Mesendoderm (in vitro differentiated cells): ENCODE measurements at regions not wholly inside any gene's neighbourhood (a gene's known extent, or its start where the extent isn't known, plus 50 kb on each side); places are given as distances from the start of the nearest gene placed in this dataset.

ENCODE experiments used
- DNase-seq: peaks from one replicate; pipeline ENCODE4 v3.0.0; 2013
- H2AK5ac ChIP-seq: 2 replicates; pipeline ENCODE4 v1.6.1; 2013; ENCODE audit warnings: low read length, inconsistent platforms
- H2BK120ac ChIP-seq: 2 replicates; pipeline ENCODE4 v1.6.1; 2013; ENCODE audit warnings: low read depth, mild to moderate bottlenecking, low read length, moderate library complexity, mixed read lengths
- H2BK15ac ChIP-seq: replicated peaks from 2 replicates; pipeline ENCODE4 v1.6.1; 2013; ENCODE audit warnings: low read depth, mild to moderate bottlenecking, moderate library complexity
- H2BK5ac ChIP-seq: 2 replicates; pipeline ENCODE4 v1.6.1; 2013; ENCODE audit warnings: low read length, inconsistent platforms
- H3K18ac ChIP-seq: 2 replicates; pipeline ENCODE4 v1.6.1; 2013; ENCODE audit warnings: mild to moderate bottlenecking, low read length, mixed read lengths
- H3K23ac ChIP-seq: one replicate; pipeline ENCODE4 v1.6.1; 2013; ENCODE audit warnings: low read length
- H3K27ac ChIP-seq: 2 replicates; pipeline ENCODE4 v1.5.1; 2013; ENCODE audit warnings: low read depth, mild to moderate bottlenecking, inconsistent platforms, low read length, moderate library complexity
- H3K27me3 ChIP-seq: 2 replicates; pipeline ENCODE4 v1.6.1; 2013; ENCODE audit warnings: low read length, control low read depth, mild to moderate bottlenecking, inconsistent platforms; ENCODE audit not compliant: insufficient read depth, poor library complexity
- H3K36me3 ChIP-seq: 2 replicates; pipeline ENCODE4 v1.6.1; 2013; ENCODE audit warnings: low read length, inconsistent platforms; ENCODE audit not compliant: control insufficient read depth, insufficient read depth
- H3K4ac ChIP-seq: one replicate; pipeline ENCODE4 v1.6.1; 2013; ENCODE audit warnings: low read depth, mild to moderate bottlenecking, low read length, moderate library complexity
- H3K4me1 ChIP-seq: 2 replicates; pipeline ENCODE4 v1.6.1; 2013; ENCODE audit warnings: low read depth, low read length, inconsistent platforms; ENCODE audit not compliant: control insufficient read depth
- H3K4me2 ChIP-seq: 2 replicates; pipeline ENCODE4 v1.6.1; 2013; ENCODE audit warnings: low read length
- H3K4me3 ChIP-seq: 2 replicates; pipeline ENCODE4 v1.5.1; 2013; ENCODE audit warnings: mild to moderate bottlenecking, low read length
- H3K56ac ChIP-seq: one replicate; pipeline ENCODE4 v1.6.1; 2013; ENCODE audit warnings: low read length
- H3K79me1 ChIP-seq: 2 replicates; pipeline ENCODE4 v1.6.1; 2013; ENCODE audit warnings: low read length, inconsistent platforms
- H3K79me2 ChIP-seq: 2 replicates; pipeline ENCODE4 v1.6.1; 2013; ENCODE audit warnings: mild to moderate bottlenecking, low read length; ENCODE audit not compliant: control insufficient read depth, insufficient read depth
- H3K9ac ChIP-seq: 2 replicates; pipeline ENCODE4 v1.6.1; 2013; ENCODE audit warnings: low read length, inconsistent platforms
- H4K5ac ChIP-seq: one replicate; pipeline ENCODE4 v1.6.1; 2013; ENCODE audit warnings: low read length
- H4K8ac ChIP-seq: one replicate; pipeline ENCODE4 v1.6.1; 2013; ENCODE audit warnings: low read depth, mild to moderate bottlenecking, control low read depth, low read length, moderate library complexity
- WGBS: extraction: QIAGEN DNeasy Blood & Tissue Kit; methylation state at CpG from one replicate; pipeline ENCODE4 v1.1.7; 2013; ENCODE audit warnings: low lambda C conversion rate, missing lambda C conversion rate; ENCODE audit not compliant: insufficient coverage; ENCODE audit errors: extremely low coverage; 5-methylcytosine and 5-hydroxymethylcytosine counted together

DNA sequence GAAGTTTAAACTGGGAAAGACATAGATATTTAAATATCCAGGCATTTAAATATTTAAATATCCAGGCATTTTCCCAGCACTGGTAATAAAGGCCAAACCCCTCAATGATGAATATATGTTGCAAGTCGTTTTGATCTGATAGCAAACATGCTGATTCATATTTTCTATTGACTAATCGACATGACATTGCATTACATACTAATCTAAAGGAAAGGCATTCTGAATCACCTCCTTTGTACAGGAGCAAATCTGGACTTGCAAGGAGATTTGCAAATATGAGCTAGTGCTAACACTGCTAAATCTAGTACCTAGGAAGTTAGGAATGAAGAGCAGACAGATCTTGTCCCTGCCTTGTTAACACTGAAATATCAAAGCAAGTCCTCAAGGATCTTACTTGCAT is 207.3 kb downstream of the SLC7A11 start:
- Histone ChIP-seq H3K4me1 (no peaks in the 10 kb centered on the region), H3K27me3 (no peaks in the 10 kb centered on the region), H4K8ac (no peak overlapping the region), H3K4ac (no peak overlapping the region), H3K23ac (no peak overlapping the region), H2BK15ac (no peak overlapping the region), H4K5ac (no peak overlapping the region), H2AK5ac (no peak overlapping the region), H3K36me3 (no peaks in the 10 kb centered on the region), H3K9ac (no peak overlapping the region), H3K56ac (no peak overlapping the region), H3K79me2 (no peaks in the 10 kb centered on the region), H2BK5ac (no peak overlapping the region), H3K4me2 (no peak overlapping the region), H3K27ac (no peak overlapping the region), H3K79me1 (no peaks in the 10 kb centered on the region), H3K4me3 (no peak overlapping the region), H2BK120ac (no peak overlapping the region), H3K18ac (no peak overlapping the region)
- no peak for DNase-seq
- no CpG with 5 or more reads among the region's 2 CpGs for WGBS

- no peaks in the 10 kb centered on the region for H3K36me3 ChIP-seq
- H3K79me2 ChIP-seq, result no peaks in the 10 kb centered on the region
- H3K23ac ChIP-seq, result no peak overlapping the region
- no peak for DNase-seq
- H3K27me3 ChIP-seq, result no peaks in the 10 kb centered on the region
- no peak overlapping the region for H3K27ac ChIP-seq
- no peak overlapping the region for H2BK15ac ChIP-seq
- no peak overlapping the region for H3K4ac ChIP-seq
- no peak overlapping the region for H3K18ac ChIP-seq
- no peak overlapping the region for H4K8ac ChIP-seq
- no peaks in the 10 kb centered on the region for H3K79me1 ChIP-seq
- H3K4me2 ChIP-seq, result no peak overlapping the region
- no peaks in the 10 kb centered on the region for H3K4me1 ChIP-seq
- H2BK120ac ChIP-seq, result no peak overlapping the region
- no peak overlapping the region for H4K5ac ChIP-seq
- no peak overlapping the region for H3K9ac ChIP-seq
- H3K56ac ChIP-seq, result no peak overlapping the region
- H2AK5ac ChIP-seq, result no peak overlapping the region
- H2BK5ac ChIP-seq, result no peak overlapping the region
- no peak overlapping the region for H3K4me3 ChIP-seq
These were observed 209.9 kb downstream of the SLC7A11 start for GRCh38 chr4:138032222-138032621.

DNA sequence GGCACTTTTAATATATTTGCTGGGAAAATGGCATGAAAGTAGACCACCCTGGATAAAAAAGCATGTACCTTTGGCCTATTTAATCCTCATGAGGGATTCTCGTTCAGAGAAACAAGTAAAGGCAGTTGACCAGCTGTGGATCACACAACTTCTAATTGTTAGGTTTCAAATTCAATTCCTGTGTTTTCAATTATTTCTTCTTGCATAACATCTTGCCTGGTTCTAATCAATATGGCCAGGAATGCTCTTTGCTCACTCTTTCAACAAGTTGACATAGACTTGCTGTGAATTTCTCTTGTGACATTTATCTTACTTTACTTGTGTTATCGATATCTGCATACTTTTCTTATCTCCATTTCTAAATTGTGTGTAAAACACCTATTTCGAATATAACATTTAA is 211.8 kb downstream of the SLC7A11 start:
- Histone ChIP-seq H2BK15ac (no peak overlapping the region), H2BK5ac (no peak overlapping the region), H3K4me1 (no peaks in the 10 kb centered on the region), H3K79me1 (no peaks in the 10 kb centered on the region), H4K5ac (no peak overlapping the region), H3K4me3 (no peak overlapping the region), H3K23ac (no peak overlapping the region), H3K9ac (no peak overlapping the region), H3K56ac (no peak overlapping the region), H2BK120ac (no peak overlapping the region), H4K8ac (no peak overlapping the region), H3K4ac (no peak overlapping the region), H3K27ac (no peak overlapping the region), H3K27me3 (no peaks in the 10 kb centered on the region), H3K79me2 (no peaks in the 10 kb centered on the region), H2AK5ac (no peak overlapping the region), H3K4me2 (no peak overlapping the region), H3K18ac (no peak overlapping the region), H3K36me3 (no peaks in the 10 kb centered on the region)
- no peak for DNase-seq
- 100% methylated on average over 2 of the region's 3 CpGs for WGBS

- Histone ChIP-seq H4K5ac (no peak overlapping the region), H3K79me1 (no peaks in the 10 kb centered on the region), H2BK15ac (no peak overlapping the region), H2AK5ac (no peak overlapping the region), H3K4me3 (no peak overlapping the region), H3K4me2 (no peak overlapping the region), H3K9ac (no peak overlapping the region), H3K27ac (no peak overlapping the region), H3K36me3 (no peaks in the 10 kb centered on the region), H2BK120ac (peak overlapping the region; percentile 21), H4K8ac (no peak overlapping the region), H3K4ac (no peak overlapping the region), H3K4me1 (no peaks in the 10 kb centered on the region), H2BK5ac (no peak overlapping the region), H3K56ac (no peak overlapping the region), H3K23ac (no peak overlapping the region), H3K27me3 (no peaks in the 10 kb centered on the region), H3K79me2 (no peaks in the 10 kb centered on the region), H3K18ac (no peak overlapping the region)
- WGBS, result no CpG with 5 or more reads among the region's 1 CpG
- no peak for DNase-seq
These were observed 213.2 kb downstream of the SLC7A11 start for GRCh38 chr4:138028923-138029322.

DNA sequence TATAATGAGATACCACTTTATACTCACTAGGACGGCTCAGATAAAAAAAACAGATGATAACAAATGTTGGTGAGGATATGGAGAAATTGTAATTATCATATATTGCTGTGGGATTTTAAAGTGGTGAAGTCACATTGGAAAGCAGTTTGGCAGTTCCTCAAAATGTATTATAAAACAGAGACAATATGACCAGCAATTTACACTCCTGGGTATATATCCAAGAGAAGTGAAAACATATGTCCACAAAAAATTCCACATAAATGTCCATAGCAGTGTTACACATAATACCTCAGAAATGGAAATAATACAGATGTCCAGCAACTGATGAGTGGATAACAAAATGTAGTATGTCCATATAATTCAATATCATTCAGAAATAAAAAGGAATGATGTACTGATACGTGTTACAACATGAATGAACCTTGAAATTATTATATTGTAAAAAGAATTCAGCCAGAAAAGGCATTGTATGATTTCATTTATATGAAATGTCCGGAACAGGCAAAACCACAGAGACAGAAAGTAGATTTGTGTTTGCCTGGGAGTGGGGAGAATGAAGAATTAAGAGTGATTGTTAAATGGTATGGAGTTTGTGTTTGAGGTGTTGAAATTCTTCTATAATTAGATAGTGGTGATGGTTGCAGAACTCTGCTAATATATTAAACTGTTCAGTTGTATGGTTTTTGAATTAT is 220.9 kb downstream of the SLC7A11 start:
- H3K56ac ChIP-seq, result no peak overlapping the region
- no CpG with 5 or more reads among the region's 3 CpGs for WGBS
- no peak overlapping the region for H3K9ac ChIP-seq
- no peaks in the 10 kb centered on the region for H3K79me2 ChIP-seq
- no peak overlapping the region for H4K5ac ChIP-seq
- H4K8ac ChIP-seq, result no peak overlapping the region
- H2BK15ac ChIP-seq, result no peak overlapping the region
- H3K79me1 ChIP-seq, result no peaks in the 10 kb centered on the region
- H3K4me2 ChIP-seq, result no peak overlapping the region
- H2BK120ac ChIP-seq, result no peak overlapping the region
- no peak overlapping the region for H3K4me3 ChIP-seq
- H3K4me1 ChIP-seq, result no peaks in the 10 kb centered on the region
- H3K27ac ChIP-seq, result no peak overlapping the region
- no peak overlapping the region for H3K23ac ChIP-seq
- no peak overlapping the region for H2BK5ac ChIP-seq
- no peaks in the 10 kb centered on the region for H3K27me3 ChIP-seq
- DNase-seq, result no peak
- H3K4ac ChIP-seq, result no peak overlapping the region
- H2AK5ac ChIP-seq, result no peak overlapping the region
- H3K18ac ChIP-seq, result no peak overlapping the region
- no peaks in the 10 kb centered on the region for H3K36me3 ChIP-seq

DNA sequence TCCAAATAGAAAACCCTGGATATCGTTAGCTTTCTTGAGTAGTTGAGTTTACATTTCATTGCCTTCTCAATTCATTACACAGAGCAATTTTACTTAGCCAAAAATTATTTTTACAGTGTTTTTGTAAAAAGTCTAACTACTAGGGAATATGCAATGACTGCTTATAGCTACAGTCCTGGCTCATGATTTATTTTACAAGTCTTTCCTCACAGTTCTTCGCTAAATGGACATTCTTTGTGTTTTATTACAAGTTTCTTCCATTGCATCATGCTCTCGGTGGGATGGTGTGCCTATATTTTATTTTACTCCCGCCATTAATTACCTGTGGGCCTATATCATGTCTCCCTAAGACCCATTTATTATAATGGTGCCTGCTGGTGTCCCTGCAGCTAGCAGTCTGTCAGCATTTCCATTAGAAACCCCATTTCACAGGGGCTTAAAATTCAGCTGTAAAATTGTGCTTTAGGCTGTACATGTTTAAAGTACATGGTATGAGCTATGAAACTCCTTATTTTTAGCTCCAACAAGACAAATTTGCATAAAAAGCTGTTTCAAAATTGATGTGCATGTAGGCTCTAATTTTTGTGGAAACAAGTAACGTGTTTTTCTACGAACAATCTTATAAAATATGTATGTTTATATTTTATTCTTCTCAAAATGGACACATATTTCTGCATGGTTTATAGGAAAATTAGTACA is 227.4 kb downstream of the SLC7A11 start:
- WGBS, result no CpG with 5 or more reads among the region's 6 CpGs
- H3K36me3 ChIP-seq, result no peaks in the 10 kb centered on the region

More for the DNA sequence above, 227.4 kb downstream of the SLC7A11 start:
- no peak for DNase-seq
- no peaks in the 10 kb centered on the region for H3K79me1 ChIP-seq
- H3K4ac ChIP-seq, result no peak overlapping the region
- H3K4me3 ChIP-seq, result no peak overlapping the region
- H3K9ac ChIP-seq, result no peak overlapping the region
- no peak overlapping the region for H2BK120ac ChIP-seq
- no peak overlapping the region for H3K18ac ChIP-seq
- H2BK15ac ChIP-seq, result no peak overlapping the region
- H4K8ac ChIP-seq, result no peak overlapping the region
- H3K79me2 ChIP-seq, result no peaks in the 10 kb centered on the region
- no peaks in the 10 kb centered on the region for H3K4me1 ChIP-seq
- no peak overlapping the region for H2BK5ac ChIP-seq
- no peak overlapping the region for H3K27ac ChIP-seq
- H2AK5ac ChIP-seq, result no peak overlapping the region
- H3K27me3 ChIP-seq, result no peaks in the 10 kb centered on the region
- H3K4me2 ChIP-seq, result no peak overlapping the region
- H3K23ac ChIP-seq, result no peak overlapping the region
- H3K56ac ChIP-seq, result no peak overlapping the region
- no peak overlapping the region for H4K5ac ChIP-seq
